Tibial nerve (tissue), 3 donors: ENCODE measurements at regions not wholly inside any gene's neighbourhood (a gene's known extent, or its start where the extent isn't known, plus 50 kb on each side); places are given as distances from the start of the nearest gene placed in this dataset.

Experiments
- POLR2A ChIP-seq, 2 donors: fragments of 450-650 bp; IDR thresholded peaks; one replicate each; pipeline ENCODE4 v1.6.1; 2017; ENCODE audit warnings: antibody characterized with exemption in 2 of 2, mild to moderate bottlenecking in 2 of 2, moderate library complexity in 2 of 2
- TF ChIP-seq, protein P1 (sequence below), 5 experiments: fragments of 200-600 bp in 3 of 5; fragments of 450-650 bp in 2 of 5; sonication (generic) in 3 of 5; IDR thresholded peaks; one replicate each; pipeline ENCODE4 v1.5.1; 2016 to 2019; ENCODE audit warnings: antibody characterized with exemption in 5 of 5, mild to moderate bottlenecking in 3 of 5, moderate library complexity in 2 of 5

DNA sequence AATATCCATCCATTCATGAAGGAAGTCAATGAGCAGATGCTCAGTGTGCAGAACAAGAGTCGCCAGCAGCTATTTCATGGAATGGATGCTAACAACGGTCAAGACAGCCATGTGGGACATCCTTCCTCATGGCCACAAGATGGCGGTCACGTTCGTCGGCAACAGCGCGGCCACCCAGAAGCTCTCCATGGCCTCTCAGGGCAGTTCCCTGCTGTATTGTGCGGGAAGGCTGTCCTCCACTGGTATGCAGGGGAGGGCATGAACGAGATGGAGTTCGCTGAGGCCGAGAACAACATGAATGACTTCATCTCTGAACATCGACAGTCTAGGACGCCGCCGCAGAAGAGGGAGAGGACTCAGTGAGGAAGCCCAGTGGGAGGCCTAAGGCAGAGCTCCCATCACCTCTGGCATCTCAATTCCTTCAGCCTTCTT, 208.3 kb downstream of the TJP1 start:
- TF ChIP-seq, protein P1, sequence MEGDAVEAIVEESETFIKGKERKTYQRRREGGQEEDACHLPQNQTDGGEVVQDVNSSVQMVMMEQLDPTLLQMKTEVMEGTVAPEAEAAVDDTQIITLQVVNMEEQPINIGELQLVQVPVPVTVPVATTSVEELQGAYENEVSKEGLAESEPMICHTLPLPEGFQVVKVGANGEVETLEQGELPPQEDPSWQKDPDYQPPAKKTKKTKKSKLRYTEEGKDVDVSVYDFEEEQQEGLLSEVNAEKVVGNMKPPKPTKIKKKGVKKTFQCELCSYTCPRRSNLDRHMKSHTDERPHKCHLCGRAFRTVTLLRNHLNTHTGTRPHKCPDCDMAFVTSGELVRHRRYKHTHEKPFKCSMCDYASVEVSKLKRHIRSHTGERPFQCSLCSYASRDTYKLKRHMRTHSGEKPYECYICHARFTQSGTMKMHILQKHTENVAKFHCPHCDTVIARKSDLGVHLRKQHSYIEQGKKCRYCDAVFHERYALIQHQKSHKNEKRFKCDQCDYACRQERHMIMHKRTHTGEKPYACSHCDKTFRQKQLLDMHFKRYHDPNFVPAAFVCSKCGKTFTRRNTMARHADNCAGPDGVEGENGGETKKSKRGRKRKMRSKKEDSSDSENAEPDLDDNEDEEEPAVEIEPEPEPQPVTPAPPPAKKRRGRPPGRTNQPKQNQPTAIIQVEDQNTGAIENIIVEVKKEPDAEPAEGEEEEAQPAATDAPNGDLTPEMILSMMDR (IDR thresholded peaks at IDR 0.05) = no peak
- TF ChIP-seq POLR2A (IDR thresholded peaks at IDR 0.05) = no peak
